Posterior vena cava (tissue), 2 donors: ENCODE measurements at regions not wholly inside any gene's neighbourhood (a gene's known extent, or its start where the extent isn't known, plus 50 kb on each side); places are given as distances from the start of the nearest gene placed in this dataset.

Source experiments
- DNase-seq: peaks from one replicate; pipeline ENCODE4 v3.0.0-alpha.2; 2020; ENCODE audit warnings: low spot score
- intact Hi-C, 2 donors: fragments of 100-400 bp; cut with DNase I; formaldehyde crosslinking; loops; one replicate each; pipeline versions ENCODE4 v1.14.1 to v1.14.2; 2022 to 2023
- donor health status: DM: yes; HTN: yes; CAD: no.
- donor health status: DM: yes; HTN: yes; CAD: no.

DNA sequence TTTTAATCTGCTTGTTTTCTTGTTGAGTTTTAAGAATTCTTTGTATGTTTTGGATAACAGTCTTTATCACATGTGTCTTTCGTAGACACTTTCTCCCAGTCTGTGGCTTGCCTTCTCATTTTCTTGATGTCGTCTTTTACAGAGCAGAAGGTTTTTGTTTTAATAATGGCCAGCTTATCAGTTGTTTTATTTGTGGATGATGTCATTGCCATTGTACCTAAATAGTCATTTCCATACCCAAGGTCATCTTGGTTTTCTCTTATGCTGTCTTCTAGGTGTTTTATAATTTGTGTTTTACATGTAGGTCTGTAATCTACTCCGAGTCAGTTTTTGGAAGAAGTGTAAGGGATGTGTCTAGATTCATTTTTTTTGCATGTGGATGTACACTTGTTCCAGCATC is 159.6 kb upstream of the NUDT6 start:
- DNase-seq, result no peak
- intact Hi-C loops, result no loop called here

DNA sequence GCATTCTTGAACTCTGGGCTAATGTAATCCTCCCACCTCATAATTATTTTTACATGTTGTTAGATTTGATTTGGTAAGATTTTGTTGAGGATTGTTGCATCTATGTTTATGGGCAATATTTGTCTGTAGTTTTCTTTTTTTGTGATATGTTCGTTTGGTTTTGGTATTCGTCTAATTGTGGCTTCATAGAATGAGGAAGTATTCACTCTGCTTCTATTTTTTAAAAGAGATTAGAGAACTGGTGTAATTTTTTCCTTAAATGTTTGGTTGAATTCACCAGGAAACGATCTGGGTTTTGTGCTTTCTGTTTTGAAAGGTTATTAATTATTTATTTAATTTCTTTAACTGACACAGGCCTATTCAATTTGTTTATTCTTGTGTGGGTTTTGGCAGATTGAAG is 161.2 kb upstream of the NUDT6 start:
- intact Hi-C loops, result no loop called here
- no peak for DNase-seq

DNA sequence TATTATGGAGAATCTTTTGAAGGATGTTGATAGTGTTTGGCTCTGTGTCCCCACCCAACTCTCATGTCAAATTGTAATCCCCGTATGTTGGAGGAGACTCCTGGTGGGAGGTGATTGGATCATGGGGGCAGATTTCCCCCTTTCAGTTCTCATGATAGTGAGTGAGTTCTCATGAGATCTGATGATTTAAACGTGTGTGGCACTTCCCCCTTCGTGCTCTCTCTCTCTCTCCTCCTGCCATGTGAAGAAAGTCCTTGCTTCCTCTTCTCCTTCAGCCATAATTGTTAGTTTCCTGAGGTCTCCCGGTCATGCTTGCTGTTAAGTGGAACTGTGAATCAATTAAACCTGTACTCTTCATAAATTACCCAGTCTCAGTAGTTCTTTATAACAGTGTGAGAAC is 166.1 kb upstream of the NUDT6 start:
- intact Hi-C loops, result no loop called here
- no peak for DNase-seq

DNA sequence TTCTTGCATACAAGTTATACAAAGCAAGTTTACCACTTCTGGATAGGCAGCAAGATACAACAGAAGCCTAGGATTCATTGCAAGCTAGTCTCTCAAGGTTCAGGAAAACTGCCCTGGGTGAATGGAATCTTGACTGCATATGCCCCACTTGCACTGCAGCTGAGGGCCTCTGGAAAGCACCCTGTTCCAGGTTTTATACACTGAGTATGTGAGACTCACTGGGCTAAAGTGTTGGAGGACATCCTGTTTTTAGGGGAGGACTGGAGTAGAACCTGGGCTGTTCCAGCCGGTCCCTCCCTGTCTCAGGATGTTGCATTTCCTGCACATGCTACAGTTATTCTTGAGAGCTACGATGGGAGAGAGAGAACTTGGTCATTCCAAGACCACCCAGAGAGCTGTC is 168.5 kb upstream of the NUDT6 start:
- no peak for DNase-seq
- intact Hi-C loops, result no loop called here

DNA sequence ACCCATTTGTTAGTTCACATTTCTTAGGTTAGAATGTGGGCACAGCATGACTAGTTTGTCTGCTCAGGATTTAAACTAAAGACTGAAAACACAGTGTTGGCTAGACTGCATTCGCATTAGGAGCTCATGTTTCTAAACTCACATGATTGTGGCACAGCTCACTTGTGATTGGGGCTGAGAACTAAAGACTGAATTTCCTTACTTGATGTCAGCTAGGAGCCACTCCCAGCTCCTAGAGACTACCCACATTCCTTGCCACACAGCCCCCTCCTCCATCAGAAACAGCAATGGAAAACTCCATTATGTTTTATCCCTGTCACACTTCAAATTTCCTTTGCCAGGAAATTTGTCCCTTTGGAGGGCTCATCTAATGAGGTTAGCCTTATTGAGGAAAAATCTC is 170.2 kb upstream of the NUDT6 start:
- intact Hi-C loops, result no loop called here
- DNase-seq, result no peak

DNA sequence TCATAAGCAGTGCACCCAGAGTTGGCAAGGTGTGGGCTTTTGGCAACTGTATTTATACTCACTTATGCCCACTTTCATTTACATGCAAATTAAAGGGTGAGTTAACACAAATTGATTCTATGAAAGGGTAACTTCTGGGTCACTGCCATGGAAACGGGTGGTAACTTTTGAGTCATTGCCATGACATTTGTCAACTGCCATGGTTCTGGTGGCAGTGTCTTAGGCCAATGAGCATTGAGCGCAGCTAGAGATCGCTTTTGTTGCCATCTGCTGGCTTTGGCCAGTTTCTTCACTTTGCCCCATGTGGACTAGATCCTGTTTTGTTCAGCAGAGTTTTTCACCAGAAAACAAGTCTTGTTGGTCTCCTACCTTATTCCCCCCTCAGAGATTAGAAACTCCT is 170.8 kb upstream of the NUDT6 start:
- intact Hi-C loops, result no loop called here
- DNase-seq, result no peak

DNA sequence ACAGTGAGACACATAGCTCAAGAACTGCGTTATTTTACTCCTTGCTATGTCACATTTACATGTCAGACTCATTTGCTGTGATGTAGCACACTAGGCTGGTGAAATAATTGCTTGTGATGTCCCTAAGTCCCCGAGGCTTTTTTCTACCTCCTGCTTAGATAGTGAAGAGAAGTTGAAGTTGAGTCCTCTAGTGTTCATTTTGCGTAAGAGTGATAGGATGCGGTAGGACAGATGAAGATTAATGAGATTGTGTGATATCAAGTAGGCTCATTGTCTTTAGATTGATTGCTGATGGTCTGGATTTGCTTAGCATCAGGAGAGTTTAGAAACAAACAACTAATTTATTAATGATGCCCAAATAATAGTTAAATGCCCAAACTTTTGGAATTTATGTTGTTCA is 173.6 kb upstream of the NUDT6 start:
- DNase-seq, result no peak
- intact Hi-C loops, result no loop called here

DNA sequence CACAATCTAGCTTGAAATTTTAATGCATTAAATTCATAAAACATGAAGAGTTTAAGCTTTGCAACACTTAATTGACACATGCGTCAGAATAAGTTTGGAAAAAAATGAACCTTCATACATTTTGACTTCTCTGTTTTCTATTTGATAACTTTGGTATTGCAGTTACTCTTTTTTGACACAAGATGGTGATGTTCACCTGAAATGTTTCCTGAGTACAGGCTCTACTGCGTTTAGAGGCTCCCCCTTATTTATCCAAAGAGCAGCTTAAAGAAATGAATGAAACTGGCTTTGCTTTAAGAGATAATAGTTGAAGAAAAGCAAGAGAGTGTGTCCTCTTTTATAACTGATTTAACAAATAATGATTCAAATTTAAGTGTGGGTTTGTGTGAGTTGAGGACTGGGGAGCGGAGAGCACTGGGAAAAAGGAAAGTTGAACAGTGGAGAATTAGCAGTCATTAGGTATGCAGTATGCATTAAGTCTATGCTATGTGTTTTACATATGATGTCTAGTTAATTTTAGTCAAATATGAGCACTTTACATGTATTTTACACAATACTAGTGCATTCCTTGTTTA is 180.6 kb upstream of the NUDT6 start:
- intact Hi-C loops, result no loop called here
- DNase-seq, result no peak

DNA sequence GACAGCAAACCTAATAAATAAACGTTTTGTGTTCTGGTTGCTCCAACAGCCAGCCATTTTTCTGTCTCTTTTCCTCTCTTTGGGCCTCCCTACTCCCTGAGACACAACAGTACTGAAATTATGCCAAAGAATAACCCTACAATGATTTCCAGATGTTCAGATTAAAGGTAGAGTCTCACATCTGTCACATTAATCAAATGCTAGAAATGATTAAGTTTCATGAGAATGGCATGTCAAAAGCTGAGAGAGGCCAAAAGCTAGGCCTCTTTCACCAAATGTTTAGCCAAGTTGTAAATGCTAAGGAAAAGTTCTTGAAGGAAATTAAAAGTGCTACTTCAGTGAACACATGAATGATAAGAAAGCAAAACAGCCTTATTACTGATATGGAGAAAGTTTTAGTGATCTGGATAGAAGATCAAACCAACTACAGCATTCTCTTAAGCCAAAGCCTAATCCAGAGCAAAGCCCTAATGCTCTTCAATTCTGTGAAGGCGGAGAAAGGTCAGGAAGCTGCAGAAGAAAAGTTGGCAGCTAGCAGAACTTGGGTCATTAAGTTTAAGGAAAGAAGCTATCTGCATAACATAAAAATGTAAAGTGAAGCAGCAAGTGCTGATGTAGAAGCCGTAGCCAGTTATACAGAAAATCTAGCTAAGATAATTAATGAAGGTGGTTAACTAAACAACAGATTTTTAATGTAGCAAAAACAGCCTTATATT is 182.1 kb upstream of the NUDT6 start:
- no peak for DNase-seq
- intact Hi-C loops, result no loop called here

DNA sequence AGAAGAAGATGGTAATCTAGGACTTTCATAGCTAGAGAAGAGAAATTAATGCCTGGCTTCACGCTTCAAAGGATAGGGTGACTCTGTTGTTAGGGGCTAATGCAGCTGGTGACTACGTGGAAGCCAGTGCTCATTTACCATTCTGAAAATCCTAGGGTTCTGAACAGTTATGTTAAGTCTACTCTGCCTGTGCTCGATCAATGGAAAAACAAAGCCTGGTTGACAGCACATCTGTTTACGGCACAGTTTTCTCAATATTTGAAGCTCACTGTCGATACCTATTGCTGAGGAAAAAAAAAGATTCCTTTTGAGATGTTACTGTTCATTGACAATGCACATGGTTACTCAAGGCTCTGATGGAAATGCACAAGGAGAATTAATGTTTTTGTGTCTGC is 182.6 kb upstream of the NUDT6 start:
- intact Hi-C loops, result no loop called here
- DNase-seq, result no peak

DNA sequence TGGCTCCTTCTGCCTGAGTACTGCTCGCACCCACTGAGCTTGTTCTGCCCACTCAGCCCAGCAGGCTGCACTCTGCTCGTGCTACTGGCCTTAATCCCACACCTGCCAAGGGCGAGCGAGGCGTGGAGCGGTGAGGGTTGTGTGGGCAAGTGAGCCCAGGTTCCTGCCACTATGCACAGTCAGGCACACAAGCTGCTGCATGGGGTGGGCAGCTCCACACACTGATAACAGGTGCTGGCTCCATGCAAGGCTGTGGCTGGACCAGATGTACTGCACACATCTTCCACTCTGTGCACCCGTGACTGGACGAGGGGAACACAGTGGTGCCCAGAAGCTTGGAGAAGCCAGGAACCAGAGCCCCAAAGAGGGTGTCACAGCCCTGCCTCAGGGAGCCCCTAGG is 184.3 kb upstream of the NUDT6 start:
- no peak for DNase-seq
- intact Hi-C loops, result no loop called here

DNA sequence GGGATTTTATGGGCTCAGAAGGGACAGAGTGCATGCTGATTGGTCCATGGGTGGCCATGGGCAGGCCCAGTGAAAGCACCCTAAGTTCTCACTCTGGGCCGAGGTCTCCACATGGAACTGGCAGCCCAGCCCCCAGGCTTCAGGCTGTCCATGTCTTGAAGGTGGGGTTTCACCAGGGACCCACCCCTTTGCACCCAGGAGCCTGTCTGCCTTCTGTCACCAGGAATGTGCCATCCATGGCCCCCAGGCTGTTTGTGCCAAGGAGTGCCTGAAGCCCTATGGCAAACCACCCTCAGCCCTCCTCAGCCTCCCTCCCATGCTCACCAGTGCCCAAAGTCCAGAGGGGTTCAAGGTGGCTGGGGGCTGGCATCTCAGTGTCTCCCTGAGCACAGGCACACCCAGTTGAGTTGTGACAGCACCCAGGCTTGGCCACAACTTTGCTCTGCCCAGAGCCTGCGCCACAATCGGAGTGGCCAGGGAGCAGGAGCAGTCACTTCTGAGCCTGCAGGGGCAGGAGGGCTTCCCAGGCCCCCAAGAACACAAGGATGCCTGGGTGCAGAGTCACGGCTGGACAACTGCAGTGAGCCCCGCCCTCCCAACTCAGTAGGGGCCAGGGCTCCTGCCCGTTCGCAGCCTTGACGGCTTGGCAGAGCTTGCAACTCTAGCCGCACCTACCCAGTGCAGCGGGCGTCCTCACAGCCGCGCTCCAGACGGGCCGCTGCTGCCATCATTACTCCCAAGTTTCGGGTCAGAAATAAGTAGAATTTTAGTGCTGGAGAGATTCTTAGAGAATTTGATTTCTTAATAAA is 185.3 kb upstream of the NUDT6 start:
- intact Hi-C loops, result no loop called here
- DNase-seq, result peak; percentile 76

DNA sequence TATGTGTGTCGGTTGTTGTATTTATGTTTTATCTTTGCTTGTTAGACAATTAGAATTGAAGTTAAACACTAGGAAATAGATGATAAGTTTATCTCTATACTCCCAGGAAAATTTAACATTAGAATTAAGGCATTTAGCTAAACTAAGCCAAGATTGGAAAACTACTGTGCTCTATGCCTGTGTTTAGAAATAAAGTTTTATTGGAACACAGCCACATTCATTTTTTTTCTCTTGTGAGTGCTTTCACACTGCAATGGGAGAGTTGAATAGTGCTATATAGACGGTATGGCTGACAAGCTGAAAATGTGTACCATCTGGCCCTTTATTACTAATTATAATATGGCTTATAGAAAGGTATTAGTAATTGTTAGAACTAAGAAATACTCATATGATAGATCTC is 186.7 kb upstream of the NUDT6 start:
- intact Hi-C loops, result no loop called here
- no peak for DNase-seq

DNA sequence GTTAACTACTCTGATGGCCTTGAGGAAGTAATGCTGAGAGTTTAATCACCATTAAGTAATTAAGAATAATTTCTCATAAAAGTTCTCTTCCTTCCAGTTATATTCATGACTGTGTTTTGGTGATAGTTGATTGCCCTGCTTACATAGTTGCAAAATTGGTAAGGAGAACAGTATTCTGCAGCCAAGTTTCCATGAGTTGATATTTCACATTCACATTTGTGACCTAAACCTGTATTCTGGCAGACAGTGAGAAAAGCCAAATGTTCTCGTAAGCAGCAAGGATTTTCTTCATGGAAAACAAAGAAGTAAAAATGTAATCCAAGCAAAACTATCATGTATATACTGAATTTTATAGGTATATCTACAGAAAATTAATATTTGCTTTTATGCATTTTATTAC is 187.8 kb upstream of the NUDT6 start:
- intact Hi-C loops, result no loop called here
- DNase-seq, result no peak

DNA sequence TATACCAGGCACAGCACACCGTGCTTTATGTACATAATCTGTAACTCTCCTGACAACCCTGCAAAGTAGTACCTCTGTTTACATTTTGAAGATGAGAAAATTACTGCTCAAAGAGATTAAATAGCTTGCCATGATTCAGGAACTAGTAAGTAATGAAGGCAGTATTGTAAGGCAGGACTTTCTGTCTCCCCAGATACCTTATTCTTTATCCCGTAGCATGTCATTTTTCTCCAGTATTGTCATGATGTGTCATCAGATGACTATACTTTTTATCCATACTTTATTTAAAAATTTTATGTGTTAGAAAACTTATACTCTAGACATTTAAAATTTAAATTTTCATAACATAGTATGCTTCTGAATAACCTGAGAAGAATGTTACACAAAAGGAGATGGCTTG is 188.3 kb upstream of the NUDT6 start:
- intact Hi-C loops, result no loop called here
- no peak for DNase-seq

DNA sequence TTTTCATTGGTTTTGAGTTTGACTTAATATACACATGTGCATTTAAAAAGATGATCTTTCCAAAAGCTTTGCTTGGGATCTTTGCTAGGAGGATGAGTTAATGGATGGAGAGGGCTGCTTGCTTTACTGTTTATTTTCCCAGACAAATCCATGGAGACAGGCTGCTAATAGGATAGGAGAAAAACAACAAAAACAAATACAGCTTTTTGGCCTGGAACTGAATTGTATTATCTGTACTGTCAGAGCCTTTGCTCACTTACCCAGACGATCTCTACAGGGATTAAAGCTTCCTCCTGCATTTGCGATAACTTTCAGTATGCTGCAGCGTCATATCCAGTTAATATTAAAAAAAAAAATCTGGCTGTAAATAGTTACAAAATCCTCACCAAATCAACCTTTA is 190.8 kb upstream of the NUDT6 start:
- intact Hi-C loops, result no loop called here
- no peak for DNase-seq

DNA sequence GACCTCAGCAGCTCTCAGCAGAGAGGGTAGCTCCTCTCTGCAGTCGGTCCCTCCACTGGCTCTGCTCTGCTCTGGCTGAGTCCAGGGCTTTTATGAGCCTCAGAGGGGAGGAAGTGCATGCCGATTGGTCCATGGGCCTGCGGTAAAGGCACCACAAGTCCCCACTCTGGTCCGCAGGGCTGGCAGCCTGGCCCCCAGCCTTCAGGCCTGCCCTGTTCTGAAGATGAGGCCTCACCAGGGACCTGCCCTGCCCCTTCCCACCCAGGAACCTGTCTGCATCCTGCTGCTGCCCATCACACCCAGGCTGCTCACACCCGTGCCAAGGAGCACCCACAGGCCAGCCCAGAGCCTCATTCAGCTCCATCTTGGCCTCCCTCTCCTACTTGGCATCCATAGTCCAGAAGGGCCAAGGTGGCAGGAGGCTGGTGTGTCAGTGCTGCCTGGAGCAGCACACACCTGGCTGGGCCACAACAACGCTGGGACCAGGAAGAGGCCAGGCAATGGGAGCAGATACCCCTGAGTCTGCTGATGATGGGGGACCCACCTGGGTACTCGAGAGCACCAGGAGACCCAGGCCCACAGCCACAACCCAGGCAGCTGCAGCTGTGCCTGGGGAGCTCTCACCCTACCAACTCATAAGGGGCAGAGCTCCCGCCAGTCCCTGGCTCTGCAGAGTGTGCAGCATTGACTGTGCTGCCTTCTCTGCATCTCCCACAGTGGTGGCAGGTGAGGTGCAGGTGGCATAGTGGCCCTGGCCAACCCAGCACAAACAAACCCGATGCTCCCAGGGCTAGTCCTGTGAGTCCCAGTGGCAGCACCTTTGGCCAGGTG is 191.9 kb upstream of the NUDT6 start:
- intact Hi-C loops, result no loop called here
- no peak for DNase-seq

DNA sequence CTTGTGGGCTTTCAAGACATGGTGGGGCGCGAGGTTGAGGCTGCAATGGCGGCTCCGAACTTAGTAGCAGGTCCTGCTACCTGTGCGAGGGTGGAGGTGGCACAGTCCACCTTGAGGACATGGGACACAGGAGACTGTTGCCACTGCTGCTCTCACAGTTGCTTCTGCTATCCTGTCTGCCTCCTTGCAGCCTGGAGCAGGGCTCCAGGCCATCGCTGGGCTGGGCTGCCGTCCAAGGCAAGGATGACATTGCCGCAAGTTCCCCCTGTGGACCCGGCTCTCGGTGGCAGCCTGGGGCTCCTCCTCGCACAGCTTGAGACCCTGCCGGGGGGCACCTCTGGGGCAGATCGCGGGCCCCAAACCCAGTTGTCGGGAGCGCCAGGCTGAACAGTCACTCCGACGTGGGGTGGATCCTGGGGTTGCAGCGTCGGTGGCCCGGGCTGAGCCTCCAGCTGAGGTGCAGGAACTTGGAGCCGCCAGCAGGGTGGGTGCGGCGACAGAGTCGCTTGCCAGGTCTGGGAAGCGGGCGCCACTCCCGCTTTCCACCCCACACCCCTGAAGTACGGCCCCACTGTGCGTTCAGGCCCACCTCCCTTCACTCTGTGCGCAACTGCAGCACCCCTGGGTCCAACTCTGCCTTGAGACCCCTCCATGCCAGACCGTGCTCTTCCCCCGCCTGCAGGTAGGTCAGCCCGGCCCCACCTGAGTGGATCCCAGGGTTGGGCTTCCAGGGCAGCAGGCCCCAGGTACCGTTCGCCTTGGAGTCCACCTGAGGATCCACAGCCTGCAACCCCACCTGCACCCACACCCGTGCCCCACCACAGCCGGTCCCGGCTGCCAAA is 192.7 kb upstream of the NUDT6 start:
- peak; percentile 78 for DNase-seq
- intact Hi-C loops, result no loop called here

DNA sequence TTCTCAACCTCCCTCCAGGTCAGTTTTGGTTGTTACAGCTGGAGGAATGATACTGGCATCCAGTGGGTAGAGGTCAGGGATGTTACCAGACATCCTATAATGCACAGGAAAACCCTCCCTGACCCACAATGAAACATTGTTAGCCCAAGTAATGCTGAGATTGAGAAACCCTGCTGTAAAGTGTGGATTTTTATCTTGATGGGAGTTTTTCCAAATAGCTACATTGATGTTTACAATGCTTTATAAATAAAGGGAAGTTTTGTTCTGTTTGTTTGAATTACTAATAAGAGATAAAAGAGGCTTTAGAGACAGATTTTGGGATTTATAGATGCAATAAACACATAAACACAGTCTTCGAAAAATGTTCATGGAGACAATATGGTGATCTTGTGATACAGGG is 194.0 kb upstream of the NUDT6 start:
- intact Hi-C loops, result no loop called here
- DNase-seq, result no peak
